Suprapubic skin (tissue), 3 donors: ENCODE measurements at regions not wholly inside any gene's neighbourhood (a gene's known extent, or its start where the extent isn't known, plus 50 kb on each side); places are given as distances from the start of the nearest gene placed in this dataset.

Experiments used
- POLR2AphosphoS5 ChIP-seq, 3 donors: sonication (generic); formaldehyde crosslinking; IDR thresholded peaks; one replicate each; pipeline ENCODE4 v1.6.1; 2017; ENCODE audit warnings: antibody characterized with exemption in 3 of 3
- TF ChIP-seq, protein P1 (sequence below), 2 donors: fragments of 200-600 bp in 1 of 2; fragments of 450-650 bp in 1 of 2; sonication (generic) in 1 of 2; IDR thresholded peaks; one replicate each; pipeline ENCODE4 v1.5.1; 2016 to 2019; ENCODE audit warnings: antibody characterized with exemption in 2 of 2, mild to moderate bottlenecking in 1 of 2, moderate library complexity in 1 of 2

DNA sequence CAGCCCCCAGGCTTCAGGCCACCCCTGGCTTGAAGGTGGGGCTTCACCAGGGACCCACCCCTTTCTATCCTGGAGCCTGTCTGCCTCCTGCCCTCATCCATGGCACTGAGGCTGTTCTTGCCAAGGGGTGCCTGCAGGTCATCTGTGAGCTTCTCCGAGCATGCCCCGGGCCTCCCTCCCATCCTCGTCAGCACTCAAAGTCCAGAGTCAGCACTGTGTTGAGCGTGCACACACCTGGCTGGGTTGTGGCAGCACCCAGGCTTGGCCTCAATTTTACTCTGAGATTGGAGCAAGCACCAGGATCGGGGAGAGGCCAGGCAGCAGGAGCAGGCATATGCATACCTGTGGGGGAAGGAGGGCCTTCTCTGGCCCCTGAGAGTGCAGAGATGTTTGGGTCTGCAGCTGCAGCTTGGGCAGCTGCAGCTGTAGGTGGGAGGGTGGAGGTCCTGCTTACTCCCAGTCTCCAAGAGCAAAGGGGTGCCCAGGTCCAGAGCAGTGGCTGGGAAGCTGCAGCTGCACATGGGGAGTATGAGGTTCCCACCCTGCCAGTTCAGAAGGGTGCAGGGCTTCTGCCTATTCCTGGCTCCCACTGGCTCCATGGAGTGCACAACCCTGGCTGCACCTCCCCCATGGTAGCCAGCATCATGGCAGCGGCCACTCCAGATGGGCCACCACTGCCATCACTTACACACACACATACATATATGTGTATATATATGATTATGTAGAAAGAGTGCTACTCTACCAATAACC, 488.7 kb downstream of the JRKL start:
- TF ChIP-seq, protein P1, sequence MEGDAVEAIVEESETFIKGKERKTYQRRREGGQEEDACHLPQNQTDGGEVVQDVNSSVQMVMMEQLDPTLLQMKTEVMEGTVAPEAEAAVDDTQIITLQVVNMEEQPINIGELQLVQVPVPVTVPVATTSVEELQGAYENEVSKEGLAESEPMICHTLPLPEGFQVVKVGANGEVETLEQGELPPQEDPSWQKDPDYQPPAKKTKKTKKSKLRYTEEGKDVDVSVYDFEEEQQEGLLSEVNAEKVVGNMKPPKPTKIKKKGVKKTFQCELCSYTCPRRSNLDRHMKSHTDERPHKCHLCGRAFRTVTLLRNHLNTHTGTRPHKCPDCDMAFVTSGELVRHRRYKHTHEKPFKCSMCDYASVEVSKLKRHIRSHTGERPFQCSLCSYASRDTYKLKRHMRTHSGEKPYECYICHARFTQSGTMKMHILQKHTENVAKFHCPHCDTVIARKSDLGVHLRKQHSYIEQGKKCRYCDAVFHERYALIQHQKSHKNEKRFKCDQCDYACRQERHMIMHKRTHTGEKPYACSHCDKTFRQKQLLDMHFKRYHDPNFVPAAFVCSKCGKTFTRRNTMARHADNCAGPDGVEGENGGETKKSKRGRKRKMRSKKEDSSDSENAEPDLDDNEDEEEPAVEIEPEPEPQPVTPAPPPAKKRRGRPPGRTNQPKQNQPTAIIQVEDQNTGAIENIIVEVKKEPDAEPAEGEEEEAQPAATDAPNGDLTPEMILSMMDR (IDR thresholded peaks at IDR 0.05), result no peak
- no peak for TF ChIP-seq POLR2AphosphoS5 (IDR thresholded peaks at IDR 0.05)
